Left lung (tissue), 4 donors: ENCODE measurements at regions not wholly inside any gene's neighbourhood (a gene's known extent, or its start where the extent isn't known, plus 50 kb on each side); places are given as distances from the start of the nearest gene placed in this dataset.
A peak's percentile ranks its signal among the peaks of the same experiment; 100 is the strongest.

Experiments used
- ATAC-seq: fragments of 200-7000 bp; cut with Tn5 transposase; one replicate; pipeline ENCODE4 v1.9.1; 2020; ENCODE audit warnings: moderate library complexity
- DNase-seq, 4 donors: peaks; one replicate each; pipeline ENCODE4 v3.0.0-alpha.2; 2013 to 2020
- H3K27ac ChIP-seq, 2 donors: fragments of 200-600 bp; sonication (generic) in 1 of 2; one replicate each; pipeline versions ENCODE4 v1.5.0 to v1.8.0; 2020 to 2021
- H3K27me3 ChIP-seq, 2 donors: fragments of 200-600 bp; sonication (generic) in 1 of 2; one replicate each; pipeline versions ENCODE4 v1.5.0 to v1.8.0; 2020 to 2021
- H3K36me3 ChIP-seq, 2 donors: fragments of 200-600 bp; sonication (generic) in 1 of 2; one replicate each; pipeline versions ENCODE4 v1.5.0 to v1.8.0; 2020 to 2021
- H3K4me1 ChIP-seq, 2 donors: fragments of 200-600 bp; one replicate each; pipeline ENCODE4 v1.8.0; 2021
- H3K4me3 ChIP-seq, 2 donors: fragments of 200-600 bp; sonication (generic) in 1 of 2; one replicate each; pipeline versions ENCODE4 v1.5.0 to v1.8.0; 2020 to 2021; ENCODE audit warnings: mild to moderate bottlenecking in 1 of 2
- H3K9me3 ChIP-seq, 2 donors: fragments of 200-600 bp; sonication (generic) in 1 of 2; one replicate each; pipeline versions ENCODE4 v1.5.0 to v1.8.0; 2020 to 2021
- intact Hi-C, 2 donors: fragments of 100-400 bp; cut with DNase I; formaldehyde crosslinking; loops; one replicate each; pipeline versions ENCODE4 v1.11.2 to v1.14.2; 2022
- TF ChIP-seq, protein P1 (sequence below), 2 donors: fragments of 200-600 bp; sonication (generic) in 1 of 2; IDR thresholded peaks; one replicate each; pipeline versions ENCODE4 v1.5.0 to v1.8.0; 2021; ENCODE audit warnings: antibody characterized with exemption in 2 of 2
- donor health status: DM: no; HTN: yes; CAD: no.
- donor health status: DM: no; HTN: no; CAD: no.

DNA sequence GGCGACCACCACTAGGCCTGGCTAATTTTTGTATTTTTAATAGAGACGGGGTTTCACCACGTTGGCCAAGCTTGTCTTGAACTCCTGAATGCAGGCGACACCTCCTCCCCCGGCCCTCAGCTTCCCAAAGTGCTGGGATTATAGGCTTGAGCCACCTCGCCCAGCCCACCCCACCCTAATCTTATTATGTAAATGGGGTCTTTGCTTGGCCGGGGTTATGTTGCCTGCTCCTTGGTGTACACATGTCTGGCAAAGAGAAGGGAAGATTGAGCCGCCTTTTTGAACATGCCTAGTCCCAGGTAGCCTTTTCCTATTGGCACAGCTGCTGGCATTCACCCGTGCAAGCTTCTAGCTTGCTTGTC lies 106.8 kb downstream of the KCTD15 start:
- H3K36me3 ChIP-seq = no peaks in the 10 kb centered on the region
- intact Hi-C loops = no loop called here
- H3K9me3 ChIP-seq = peaks cover 0 to 5% of the 10 kb centered on the region in 2 donors
- no peak overlapping the region for H3K4me3 ChIP-seq
- H3K27ac ChIP-seq = no peak overlapping the region
- peaks cover 0 to 51% of the 10 kb centered on the region in 2 donors for H3K27me3 ChIP-seq
- peaks cover 0 to 15% of the 10 kb centered on the region in 2 donors for H3K4me1 ChIP-seq
- ATAC-seq = no peak
- no peak for DNase-seq
- TF ChIP-seq, protein P1, sequence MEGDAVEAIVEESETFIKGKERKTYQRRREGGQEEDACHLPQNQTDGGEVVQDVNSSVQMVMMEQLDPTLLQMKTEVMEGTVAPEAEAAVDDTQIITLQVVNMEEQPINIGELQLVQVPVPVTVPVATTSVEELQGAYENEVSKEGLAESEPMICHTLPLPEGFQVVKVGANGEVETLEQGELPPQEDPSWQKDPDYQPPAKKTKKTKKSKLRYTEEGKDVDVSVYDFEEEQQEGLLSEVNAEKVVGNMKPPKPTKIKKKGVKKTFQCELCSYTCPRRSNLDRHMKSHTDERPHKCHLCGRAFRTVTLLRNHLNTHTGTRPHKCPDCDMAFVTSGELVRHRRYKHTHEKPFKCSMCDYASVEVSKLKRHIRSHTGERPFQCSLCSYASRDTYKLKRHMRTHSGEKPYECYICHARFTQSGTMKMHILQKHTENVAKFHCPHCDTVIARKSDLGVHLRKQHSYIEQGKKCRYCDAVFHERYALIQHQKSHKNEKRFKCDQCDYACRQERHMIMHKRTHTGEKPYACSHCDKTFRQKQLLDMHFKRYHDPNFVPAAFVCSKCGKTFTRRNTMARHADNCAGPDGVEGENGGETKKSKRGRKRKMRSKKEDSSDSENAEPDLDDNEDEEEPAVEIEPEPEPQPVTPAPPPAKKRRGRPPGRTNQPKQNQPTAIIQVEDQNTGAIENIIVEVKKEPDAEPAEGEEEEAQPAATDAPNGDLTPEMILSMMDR (IDR thresholded peaks at IDR 0.05) = no peak

DNA sequence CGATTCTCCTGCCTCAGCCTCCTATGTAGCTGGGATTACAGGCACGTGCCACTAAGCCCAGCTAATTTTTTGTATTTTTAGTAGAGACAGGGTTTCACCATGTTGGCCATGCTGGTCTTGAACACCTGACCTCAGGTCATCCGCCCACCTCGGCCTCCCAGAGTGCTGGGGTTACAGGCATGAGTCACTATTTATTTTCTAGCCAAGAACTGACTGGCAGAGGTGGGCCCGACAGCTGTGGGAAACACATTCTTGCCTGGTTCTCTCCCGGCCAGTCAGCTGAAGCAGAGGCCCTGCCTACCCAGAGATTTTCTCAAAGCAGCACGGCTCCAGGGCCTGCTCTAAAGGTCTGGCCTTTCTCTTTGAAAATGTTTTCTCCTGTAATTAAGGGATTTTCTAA lies 108.0 kb downstream of the KCTD15 start:
- ATAC-seq (no peak), DNase-seq (peak in 1 of 4 donors; percentile 14)
- Histone ChIP-seq H3K4me1 (peaks cover 0 to 15% of the 10 kb centered on the region in 2 donors), H3K27ac (peak overlapping the region; percentile 70 to 87), H3K36me3 (no peaks in the 10 kb centered on the region), H3K27me3 (peaks cover 0 to 51% of the 10 kb centered on the region in 2 donors), H3K4me3 (no peak overlapping the region), H3K9me3 (no peaks in the 10 kb centered on the region)
- TF ChIP-seq, protein P1 (IDR thresholded peaks at IDR 0.05) = no peak
- intact Hi-C loops = no loop called here

DNA sequence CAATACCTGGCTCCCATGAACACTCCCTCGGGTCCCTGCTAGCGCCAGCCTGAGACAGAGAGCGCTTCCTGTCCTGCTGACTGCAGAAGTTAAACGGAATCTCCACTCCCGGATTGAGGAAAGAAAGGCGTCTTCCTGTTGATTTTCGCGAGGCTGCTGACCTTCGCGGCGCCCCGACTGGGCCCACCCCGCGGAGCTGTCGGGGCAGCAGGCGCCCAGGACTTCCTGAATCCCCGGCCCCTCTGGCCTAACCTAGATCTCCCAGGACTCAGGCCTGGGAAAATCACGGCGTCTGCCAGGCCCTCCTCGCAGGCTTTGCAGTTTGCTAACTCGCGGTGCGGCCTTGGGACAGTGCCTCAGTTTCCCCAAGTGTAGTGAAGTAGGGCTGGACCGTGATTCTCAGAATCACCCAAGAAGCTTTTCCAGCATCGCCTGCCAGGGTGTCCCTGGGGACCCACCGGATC lies 108.8 kb downstream of the KCTD15 start:
- ATAC-seq (peak; percentile 39), DNase-seq (peak in 2 of 4 donors; percentile 16 to 25)
- Histone ChIP-seq H3K4me3 (peak overlapping the region; percentile 44), H3K36me3 (no peaks in the 10 kb centered on the region), H3K27me3 (peaks cover 0 to 51% of the 10 kb centered on the region in 2 donors), H3K27ac (peak overlapping the region; percentile 70 to 87), H3K4me1 (peaks cover 0 to 15% of the 10 kb centered on the region in 2 donors), H3K9me3 (no peaks in the 10 kb centered on the region)
- intact Hi-C loops = no loop called here
- TF ChIP-seq, protein P1 (IDR thresholded peaks at IDR 0.05) = no peak

DNA sequence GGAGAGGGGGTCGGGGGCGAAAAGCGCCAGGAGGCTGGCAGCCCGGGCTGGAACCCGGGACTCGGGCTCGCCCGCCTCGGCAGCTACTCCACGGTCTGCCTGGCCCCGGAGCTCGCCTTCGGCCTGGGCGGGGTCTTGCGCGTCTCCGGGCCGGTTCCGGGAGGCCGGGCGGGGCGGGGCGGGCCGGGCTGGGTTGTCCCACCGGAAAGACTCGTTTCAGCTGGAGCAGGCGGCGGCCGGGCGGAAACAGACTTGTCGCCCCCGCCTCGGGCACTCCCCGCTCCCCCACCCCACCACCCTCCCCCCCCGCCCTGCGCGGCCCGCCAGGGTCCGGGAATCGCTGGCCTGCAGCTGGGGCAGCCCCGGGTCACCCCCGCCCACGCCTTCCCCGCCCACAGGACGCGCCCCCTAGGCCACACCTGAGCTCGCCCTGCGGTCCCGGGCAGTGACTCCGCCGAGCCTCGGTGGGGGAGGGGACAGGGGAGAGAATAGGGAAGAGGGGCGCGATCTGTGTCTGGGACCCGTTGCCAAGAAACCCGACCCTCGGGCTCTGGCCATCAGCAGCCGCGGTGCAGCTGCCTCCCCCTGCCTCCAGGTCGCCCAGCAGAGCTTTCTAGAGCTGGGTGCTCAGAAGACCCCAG lies 109.4 kb downstream of the KCTD15 start:
- Histone ChIP-seq H3K4me1 (peaks cover 0 to 15% of the 10 kb centered on the region in 2 donors), H3K27ac (peak overlapping the region; percentile 70 to 87), H3K27me3 (peaks cover 0 to 51% of the 10 kb centered on the region in 2 donors), H3K4me3 (peak overlapping the region; percentile 44), H3K36me3 (no peaks in the 10 kb centered on the region), H3K9me3 (no peaks in the 10 kb centered on the region)
- peak; percentile 95 for ATAC-seq
- peak; percentile 18 to 88 (median 64) for DNase-seq
- TF ChIP-seq, protein P1 (IDR thresholded peaks at IDR 0.05) = no peak
- intact Hi-C loops = no loop called here

DNA sequence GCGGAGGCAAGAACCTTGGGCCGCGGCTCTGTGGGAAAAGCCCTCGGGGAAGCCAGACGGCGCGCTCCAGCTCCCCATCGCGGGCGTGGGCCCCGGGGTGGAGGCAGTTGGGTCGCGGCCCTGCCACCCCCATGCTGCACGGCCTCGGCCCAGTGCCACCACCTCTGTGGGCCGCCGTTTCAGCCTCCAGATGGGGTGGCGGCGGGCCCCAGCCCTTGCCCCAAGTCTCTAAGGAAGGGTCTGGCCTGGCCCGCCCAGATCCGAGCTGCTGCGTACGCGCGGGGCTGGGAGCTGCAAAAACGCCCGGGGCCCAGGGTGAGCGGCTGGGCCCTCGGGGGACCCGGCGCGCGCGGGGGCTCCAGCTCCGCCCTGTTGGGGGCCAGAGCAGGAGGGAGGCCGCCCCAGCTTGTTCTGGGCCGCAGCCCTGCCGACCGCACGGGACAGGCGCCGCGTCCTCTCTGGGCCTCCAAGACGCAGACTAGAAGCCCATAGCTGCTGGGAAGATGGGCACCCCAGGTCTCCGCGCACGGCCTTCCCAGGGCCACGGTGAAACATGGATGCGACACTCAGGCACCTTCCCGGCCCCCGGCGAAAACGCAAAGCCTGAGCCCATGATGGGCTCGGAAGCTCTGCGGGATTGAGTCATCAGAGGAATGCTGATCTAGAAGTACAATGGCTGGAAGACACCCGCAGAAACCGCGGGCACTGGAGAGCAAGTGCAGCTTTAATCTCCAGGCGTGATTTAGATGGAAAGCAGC lies 110.1 kb downstream of the KCTD15 start:
- TF ChIP-seq, protein P1 (IDR thresholded peaks at IDR 0.05) = no peak
- peak overlapping the region; percentile 70 to 87 for H3K27ac ChIP-seq
- DNase-seq (peak in 1 of 4 donors; percentile 3), ATAC-seq (peak; percentile 28)
- peaks cover 0 to 15% of the 10 kb centered on the region in 2 donors for H3K4me1 ChIP-seq
- peaks cover 0 to 51% of the 10 kb centered on the region in 2 donors for H3K27me3 ChIP-seq
- H3K9me3 ChIP-seq = no peaks in the 10 kb centered on the region
- intact Hi-C loops = no loop called here
- peak overlapping the region; percentile 44 for H3K4me3 ChIP-seq
- H3K36me3 ChIP-seq = no peaks in the 10 kb centered on the region
